GM18858 (cell line): ENCODE measurements at regions not wholly inside any gene's neighbourhood (a gene's known extent, or its start where the extent isn't known, plus 50 kb on each side); places are given as distances from the start of the nearest gene placed in this dataset.
A peak's percentile ranks its signal among the peaks of the same experiment; 100 is the strongest.
"Not testable (repeated sequence)": the region's sequence is repeated elsewhere in the genome, so short reads cannot be mapped to it uniquely, and the experiment has no call there.

Experiments
- ATAC-seq: cut with Tn5 transposase; IDR thresholded peaks from one replicate; pipeline ENCODE4 v1.9.1; 2021; ENCODE audit not compliant: unreplicated experiment

GRCh38 chr2:186354160-186354559, 131.9 kb upstream of the ZC3H15 start:
- ATAC-seq, result not testable (repeated sequence)

GRCh38 chr2:186365406-186365805, 120.7 kb upstream of the ZC3H15 start:
- no peak for ATAC-seq

- ATAC-seq, result no peak
Measured at GRCh38 chr2:186379052-186379451, 107.0 kb upstream of the ZC3H15 start.

- ATAC-seq, result no peak
Measured at GRCh38 chr2:186380805-186381204, 105.3 kb upstream of the ZC3H15 start.

- no peak for ATAC-seq
Measured at GRCh38 chr2:186381573-186381972, 104.5 kb upstream of the ZC3H15 start.

- no peak for ATAC-seq
Measured at GRCh38 chr2:186382932-186383331, 103.1 kb upstream of the ZC3H15 start.

GRCh38 chr2:186384226-186384625, 101.8 kb upstream of the ZC3H15 start:
- no peak for ATAC-seq

GRCh38 chr2:186385638-186386201, 100.3 kb upstream of the ZC3H15 start:
- not testable (repeated sequence) for ATAC-seq

GRCh38 chr2:186399082-186399644, 86.9 kb upstream of the ZC3H15 start:
- peak; percentile 93 for ATAC-seq

GRCh38 chr2:186405842-186406241, 80.2 kb upstream of the ZC3H15 start:
- ATAC-seq, result no peak

GRCh38 chr2:186407611-186408010, 78.4 kb upstream of the ZC3H15 start:
- ATAC-seq, result no peak

- ATAC-seq, result no peak
Measured at GRCh38 chr2:186410802-186411201, 75.3 kb upstream of the ZC3H15 start.

- no peak for ATAC-seq
Measured at GRCh38 chr2:186422226-186422625, 63.8 kb upstream of the ZC3H15 start.

- ATAC-seq, result no peak
Measured at GRCh38 chr2:186423481-186423880, 62.6 kb upstream of the ZC3H15 start.

GRCh38 chr2:186424265-186424664, 61.8 kb upstream of the ZC3H15 start:
- no peak for ATAC-seq

GRCh38 chr2:186425576-186425975, 60.5 kb upstream of the ZC3H15 start:
- ATAC-seq, result no peak

- ATAC-seq, result peak; percentile 97
Measured at GRCh38 chr2:186426153-186427016, 59.7 kb upstream of the ZC3H15 start.

- ATAC-seq, result peak; percentile 24
Measured at GRCh38 chr2:186427017-186427350, 59.1 kb upstream of the ZC3H15 start.

- no peak for ATAC-seq
Measured at GRCh38 chr2:186427970-186428369, 58.1 kb upstream of the ZC3H15 start.

- ATAC-seq, result no peak
Measured at GRCh38 chr2:186429104-186429503, 57.0 kb upstream of the ZC3H15 start.

GRCh38 chr2:186431306-186431705, 54.8 kb upstream of the ZC3H15 start:
- no peak for ATAC-seq

GRCh38 chr2:186433040-186433439, 53.0 kb upstream of the ZC3H15 start:
- no peak for ATAC-seq
